Fibroblast of skin of abdomen (primary cell): ENCODE measurements at regions not wholly inside any gene's neighbourhood (a gene's known extent, or its start where the extent isn't known, plus 50 kb on each side); places are given as distances from the start of the nearest gene placed in this dataset.
"Not testable (repeated sequence)": the region's sequence is repeated elsewhere in the genome, so short reads cannot be mapped to it uniquely, and the experiment has no call there.

Experiments used
- DNase-seq: peaks from one replicate; pipeline ENCODE4 v3.0.0-alpha.2; 2013

DNA sequence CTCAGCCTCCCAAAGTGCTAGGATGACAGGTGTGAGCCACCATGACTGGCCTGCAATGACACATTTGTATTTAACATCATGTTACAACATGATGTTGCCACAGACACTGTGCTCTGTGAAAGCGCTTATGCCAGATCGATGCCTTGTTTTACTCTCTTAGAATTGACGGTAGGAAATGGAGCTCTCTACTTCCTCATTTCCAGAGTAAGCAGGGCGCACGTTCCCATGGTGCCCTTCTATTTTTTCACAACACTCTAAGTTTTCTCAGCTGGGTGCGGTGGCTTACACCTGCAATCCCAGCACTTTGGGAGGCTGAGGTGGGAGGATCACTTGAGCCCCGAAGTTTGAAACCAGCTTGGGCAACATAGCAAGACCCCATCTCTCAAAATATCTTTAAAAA lies 60.7 kb upstream of the DHRSX start:
- no peak for DNase-seq

DNA sequence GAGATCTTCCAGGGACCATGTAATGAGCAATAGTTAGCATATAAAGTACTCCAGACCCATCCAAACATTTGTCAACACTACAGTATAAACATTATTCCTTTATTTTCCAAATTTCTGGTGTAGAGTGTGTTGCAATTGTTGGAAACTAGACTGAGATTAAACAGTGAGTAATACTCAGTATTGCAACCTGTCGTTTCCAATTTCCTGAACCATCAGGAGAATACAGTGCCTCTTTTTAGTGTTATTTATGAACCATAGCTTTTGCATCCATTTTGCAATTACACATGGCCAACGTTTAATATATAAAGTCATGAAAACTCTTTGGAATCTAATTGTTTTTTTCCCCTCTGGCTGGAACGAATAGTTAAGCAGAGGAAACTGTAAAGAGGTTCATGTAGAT lies 58.3 kb upstream of the DHRSX start:
- peak; percentile 41 for DNase-seq

DNA sequence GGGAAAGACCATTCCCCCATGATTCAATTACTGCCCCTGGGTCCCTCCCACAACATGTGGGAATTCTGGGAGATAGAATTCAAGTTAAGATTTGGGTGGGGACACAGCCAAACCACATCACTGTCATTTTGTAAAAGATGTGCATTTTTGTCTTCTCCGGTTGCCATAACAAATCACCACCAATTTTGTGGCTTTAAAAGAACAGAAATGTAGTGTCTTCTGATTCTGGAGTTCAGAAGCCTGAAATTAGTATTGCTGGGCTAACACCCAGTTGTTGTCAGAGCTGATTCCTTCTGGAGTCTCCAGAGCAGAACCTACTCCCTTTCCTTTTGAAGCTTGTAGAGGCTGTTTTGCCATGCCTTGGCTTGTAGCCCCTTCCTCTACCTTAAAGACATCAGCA lies 54.1 kb upstream of the DHRSX start:
- no peak for DNase-seq

DNA sequence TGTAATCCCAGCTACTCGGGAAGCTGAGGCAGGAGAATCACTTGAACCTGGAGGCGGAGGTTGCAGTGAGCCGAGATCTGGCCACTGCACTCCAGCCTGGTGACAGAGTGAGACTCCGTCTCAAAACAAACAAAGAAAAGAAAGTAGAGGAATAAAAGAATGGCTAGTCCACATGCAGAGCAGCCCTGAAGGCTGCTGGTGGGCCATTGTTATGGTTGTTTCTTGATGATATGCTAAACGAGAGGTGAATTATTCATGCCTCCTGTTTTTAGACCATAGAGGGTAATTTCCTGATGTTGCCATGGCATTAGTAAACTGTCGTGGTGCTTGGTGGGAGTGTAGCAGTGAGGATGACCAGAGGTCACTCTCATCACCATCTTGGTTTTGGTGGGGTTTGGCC lies 53.3 kb upstream of the DHRSX start:
- DNase-seq: not testable (repeated sequence)

DNA sequence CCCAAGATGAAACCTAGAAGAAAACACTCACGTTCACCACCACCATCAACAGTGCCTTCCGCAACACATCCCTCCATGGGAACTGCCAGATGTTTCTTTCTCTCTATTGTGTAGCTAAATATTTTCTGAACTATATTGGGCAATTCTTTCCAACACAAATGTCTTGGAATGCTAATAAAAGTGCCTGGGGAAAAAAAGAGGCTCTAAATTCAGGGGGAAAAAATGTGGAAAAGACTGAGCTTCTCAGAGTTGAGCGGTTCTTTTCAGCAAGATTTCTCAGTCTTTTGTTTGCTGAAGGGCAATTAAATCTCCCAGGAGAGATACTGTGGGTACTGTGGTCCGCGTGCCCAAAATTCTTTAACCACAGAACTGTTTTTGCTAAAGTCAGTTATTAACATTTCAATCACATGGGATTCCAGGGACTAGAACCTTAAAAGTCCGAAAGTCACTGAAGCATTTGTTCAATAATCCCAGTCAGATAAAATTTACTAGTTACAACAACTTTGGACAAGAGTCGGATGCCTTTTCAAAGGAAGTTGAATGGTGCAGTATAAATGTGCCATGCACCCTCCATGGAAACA lies 51.9 kb upstream of the DHRSX start:
- peak; percentile 82 for DNase-seq

DNA sequence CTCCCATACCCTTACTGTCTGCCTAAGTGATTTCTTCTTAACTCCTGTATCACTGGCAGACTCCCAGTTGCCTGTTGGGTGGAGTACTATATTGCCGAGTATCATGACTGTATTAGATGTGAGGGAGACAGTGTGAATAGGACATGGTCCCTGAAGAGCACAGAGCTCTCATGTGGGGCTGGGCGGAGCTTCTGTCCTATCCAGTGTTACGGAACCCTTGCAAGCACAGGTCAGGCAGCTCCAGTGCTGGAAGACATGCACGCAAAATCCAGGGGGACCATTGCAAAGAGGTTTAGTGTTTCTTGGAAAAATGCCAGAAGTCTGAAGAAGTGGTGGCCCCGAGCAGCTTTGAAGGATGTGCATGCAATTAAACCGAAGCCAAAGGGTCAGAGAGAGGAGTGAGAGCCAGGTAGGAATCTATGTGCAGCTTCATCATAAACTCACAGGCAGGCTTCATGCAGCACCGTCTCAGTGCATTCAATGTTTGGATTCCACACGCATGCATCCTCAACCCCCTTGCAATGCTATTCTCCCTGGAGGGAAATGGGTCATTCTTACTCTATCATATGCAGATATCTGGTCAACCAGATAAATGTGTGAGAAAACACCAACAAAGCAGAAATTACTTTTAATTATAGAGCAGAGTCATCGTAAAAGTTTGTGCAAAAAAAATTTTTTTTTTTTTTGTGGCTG lies 49.7 kb upstream of the DHRSX start:
- no peak for DNase-seq
